GM21360 (cell line): ENCODE measurements at regions not wholly inside any gene's neighbourhood (a gene's known extent, or its start where the extent isn't known, plus 50 kb on each side); places are given as distances from the start of the nearest gene placed in this dataset.
"Not testable (repeated sequence)": the region's sequence is repeated elsewhere in the genome, so short reads cannot be mapped to it uniquely, and the experiment has no call there.

ENCODE experiments used
- ATAC-seq: cut with Tn5 transposase; IDR thresholded peaks from one replicate; pipeline ENCODE4 v1.9.1; 2021; ENCODE audit warnings: mild to moderate bottlenecking, moderate library complexity; ENCODE audit not compliant: unreplicated experiment

DNA sequence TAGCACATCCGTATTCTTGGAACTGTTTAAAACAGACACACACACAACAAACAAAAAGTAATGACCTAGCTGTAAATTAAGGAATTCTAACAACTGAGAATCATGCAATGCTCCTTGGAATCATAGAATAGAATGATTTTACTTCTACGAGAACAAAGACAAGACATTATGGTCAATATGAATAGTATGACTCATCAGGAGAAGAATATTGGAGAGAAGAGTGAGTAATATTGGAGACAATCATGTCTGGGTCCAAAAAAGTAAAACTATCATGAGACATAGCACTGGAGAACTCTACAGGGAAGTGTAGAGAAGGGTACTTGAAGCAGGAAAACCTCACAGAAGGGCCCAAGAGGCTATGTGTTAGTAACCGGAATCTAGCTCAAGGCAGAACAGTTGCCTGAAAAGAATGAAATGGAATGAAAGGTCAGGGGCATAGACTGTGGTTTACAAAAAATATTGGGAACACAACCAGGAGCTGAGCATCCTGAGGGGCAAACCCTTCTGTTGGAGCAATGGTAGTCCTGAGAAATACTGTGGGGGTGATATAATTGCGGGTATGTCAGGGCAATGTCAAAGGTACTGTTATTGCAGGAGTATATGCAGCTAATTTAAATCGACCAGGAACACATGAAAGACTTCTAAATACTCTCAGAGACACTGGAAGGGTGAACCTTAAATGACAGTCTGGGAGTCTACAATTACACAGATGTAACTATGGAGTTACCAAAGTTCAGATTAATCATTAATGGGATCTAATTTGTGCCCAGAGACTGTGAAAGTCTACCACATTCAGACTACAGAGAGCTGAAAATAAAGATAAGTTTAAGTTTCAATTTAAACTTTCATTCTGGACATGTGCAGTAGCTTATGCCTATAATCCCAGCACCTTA, 201.2 kb downstream of the BCHE start:
- ATAC-seq, result no peak

GRCh38 chr3:165624761-165625160, 212.5 kb downstream of the BCHE start:
- no peak for ATAC-seq

- no peak for ATAC-seq
Observed at GRCh38 chr3:165622356-165622755, 214.9 kb downstream of the BCHE start.

DNA sequence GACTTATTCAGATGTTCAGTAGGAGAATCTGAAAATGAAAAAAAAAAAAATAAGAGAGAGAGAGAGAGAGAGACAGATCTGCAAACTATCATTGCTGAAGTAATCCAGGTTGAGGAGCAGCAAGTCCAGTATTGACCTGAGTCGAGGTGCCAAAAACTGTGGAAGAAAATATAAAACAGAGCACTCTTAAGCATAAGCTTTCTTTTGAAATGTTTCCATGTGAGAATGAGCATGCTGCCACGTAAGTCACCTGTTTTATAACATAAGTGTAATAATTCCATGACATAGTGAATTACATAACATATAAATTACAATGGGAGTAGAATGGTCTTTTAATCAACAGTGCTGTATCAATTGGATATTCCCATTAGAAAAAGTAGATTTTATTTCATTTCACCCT, 218.2 kb downstream of the BCHE start:
- no peak for ATAC-seq

DNA sequence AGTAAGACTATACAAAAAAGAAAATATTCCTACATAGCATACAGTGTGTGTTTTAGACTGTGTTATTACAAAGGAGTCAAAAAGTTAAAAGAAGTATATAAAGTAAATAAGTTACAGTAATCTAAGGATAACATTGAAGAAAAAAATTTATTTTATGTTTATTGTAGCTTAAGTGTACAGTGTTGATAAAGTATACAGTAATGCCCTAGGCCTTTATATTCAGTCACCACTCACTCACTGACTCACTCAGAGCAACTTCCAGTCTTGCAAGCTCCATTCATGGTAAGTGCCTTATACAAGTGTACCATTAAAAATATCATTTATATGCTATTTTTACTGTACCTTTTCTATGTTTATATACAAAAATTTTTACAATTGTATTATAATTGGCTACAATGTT, 220.1 kb downstream of the BCHE start:
- ATAC-seq, result no peak

GRCh38 chr3:165614337-165614736, 222.9 kb downstream of the BCHE start:
- ATAC-seq, result no peak

- no peak for ATAC-seq
Observed at GRCh38 chr3:165613014-165613413, 224.2 kb downstream of the BCHE start.

DNA sequence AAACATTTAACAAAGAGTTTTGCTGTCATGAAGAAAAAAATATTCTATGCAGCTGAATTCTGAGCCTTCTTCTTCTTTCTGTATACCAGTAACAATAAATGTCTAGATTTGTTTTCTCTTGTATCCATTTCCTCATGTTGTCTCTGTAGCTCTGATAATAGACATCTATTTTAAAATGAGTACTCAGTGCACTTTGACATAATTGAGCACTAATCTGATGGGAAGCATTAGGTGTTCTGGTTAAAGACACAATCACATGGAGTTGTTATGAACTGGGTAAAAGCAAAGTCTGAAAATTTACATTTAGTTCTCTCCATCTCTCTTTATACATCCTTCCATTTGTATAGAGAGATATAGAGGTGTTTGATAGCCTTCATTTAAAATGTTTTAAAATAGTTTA, 230.0 kb downstream of the BCHE start:
- ATAC-seq, result no peak

- ATAC-seq, result no peak
Observed at GRCh38 chr3:165603196-165603595, 234.0 kb downstream of the BCHE start.

GRCh38 chr3:165572566-165572965, 264.7 kb downstream of the BCHE start:
- ATAC-seq, result not testable (repeated sequence)

- ATAC-seq, result no peak
Observed at GRCh38 chr3:165568907-165569462, 268.2 kb downstream of the BCHE start.

- no peak for ATAC-seq
Observed at GRCh38 chr3:165555785-165556184, 281.4 kb downstream of the BCHE start.

GRCh38 chr3:165553371-165553770, 283.9 kb downstream of the BCHE start:
- no peak for ATAC-seq

- ATAC-seq, result no peak
Observed at GRCh38 chr3:165549665-165550064, 287.6 kb downstream of the BCHE start.

DNA sequence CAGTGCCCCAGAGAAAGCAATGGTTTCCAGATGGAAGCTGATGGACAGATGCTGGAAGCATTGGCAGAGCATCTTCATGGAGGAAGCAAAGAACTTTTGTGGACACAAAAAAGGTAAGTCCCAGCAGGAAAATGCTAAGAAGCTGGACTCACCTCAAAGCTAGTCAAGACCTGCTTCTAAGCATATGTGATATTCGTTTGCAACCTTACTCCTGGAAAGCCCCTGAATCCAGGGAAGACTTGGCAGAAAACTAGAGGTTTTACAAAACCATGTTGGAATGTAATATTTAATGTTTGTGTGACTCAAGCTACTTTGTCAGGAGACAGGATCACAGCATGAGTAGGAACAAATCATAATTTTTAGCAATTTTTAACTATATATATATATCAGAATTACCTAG, 288.2 kb downstream of the BCHE start:
- ATAC-seq, result no peak

- ATAC-seq, result no peak
Observed at GRCh38 chr3:165545059-165545458, 292.2 kb downstream of the BCHE start.

DNA sequence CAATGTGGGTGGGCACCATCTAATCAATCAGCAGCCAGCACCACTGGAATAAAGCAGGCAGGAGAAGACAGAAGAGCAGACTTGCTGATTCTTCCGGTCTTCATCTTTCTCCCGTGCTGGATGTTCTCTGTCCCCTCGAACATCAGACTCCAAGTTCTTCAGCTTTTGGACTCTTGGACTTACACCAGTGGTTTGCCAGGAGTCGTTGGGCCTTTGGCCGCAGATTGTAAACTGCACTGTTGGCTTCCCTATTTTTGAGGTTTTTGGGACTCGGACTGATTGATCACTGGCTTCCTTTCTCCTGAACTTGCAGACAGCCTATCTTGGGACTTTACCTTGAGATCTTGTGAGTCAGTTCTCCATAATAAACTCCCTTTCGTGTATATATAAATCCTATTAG, 292.8 kb downstream of the BCHE start:
- ATAC-seq, result no peak

DNA sequence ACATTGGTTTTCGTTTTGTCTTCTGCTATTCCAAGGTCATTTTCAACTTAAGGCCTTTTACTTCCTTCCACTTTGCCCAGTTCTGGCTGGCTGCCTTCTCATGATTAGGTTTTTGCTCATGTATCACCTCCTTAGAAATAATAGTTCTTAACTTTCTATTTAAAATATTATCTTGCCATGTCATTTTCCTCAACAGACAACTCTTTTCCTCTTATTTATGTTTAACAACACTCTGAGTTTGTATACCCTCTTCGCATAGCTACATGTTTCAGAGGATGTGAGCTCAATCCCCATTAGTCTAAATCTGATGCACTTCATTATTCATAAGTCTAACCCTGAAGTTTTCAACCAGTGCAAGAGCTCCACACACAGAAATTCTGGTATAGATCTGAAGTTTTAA, 299.1 kb downstream of the BCHE start:
- no peak for ATAC-seq

- no peak for ATAC-seq
Observed at GRCh38 chr3:165532851-165533250, 304.4 kb downstream of the BCHE start.

DNA sequence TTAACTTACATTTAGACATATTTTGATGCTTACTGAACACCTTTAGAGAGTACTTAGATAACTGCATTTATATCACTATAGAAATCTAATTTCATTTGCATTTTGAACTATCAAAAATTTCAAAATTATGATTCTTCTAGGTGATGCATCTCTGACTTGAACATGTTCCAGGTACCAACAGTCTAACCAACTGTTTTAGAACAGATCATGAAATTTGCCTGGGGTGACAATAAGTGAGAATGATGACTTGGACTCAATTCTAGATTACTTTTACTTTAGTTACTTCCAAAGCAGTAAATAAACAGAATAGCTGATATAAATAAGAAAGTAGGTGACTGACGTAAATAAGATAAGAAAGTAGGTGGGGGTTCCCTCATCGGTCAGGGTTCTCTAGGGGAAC, 307.8 kb downstream of the BCHE start:
- no peak for ATAC-seq

DNA sequence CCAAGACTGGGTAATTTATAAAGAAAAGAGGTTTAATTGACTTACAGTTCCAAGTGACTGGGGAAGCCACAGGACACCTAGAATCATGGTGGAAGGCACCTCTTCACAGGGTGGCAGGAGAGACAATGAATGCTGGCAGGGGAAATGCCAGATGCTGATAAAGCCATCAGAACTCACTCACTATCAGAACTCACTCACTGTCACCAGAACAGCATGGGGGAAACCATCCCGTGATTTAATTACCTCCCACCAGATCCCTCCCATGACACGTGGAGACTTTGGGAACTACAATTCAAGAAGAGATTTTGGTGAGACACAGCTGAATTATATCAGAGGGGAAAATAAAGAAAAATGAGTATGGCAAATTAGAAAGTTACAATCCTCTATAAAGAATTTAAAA, 310.9 kb downstream of the BCHE start:
- ATAC-seq, result no peak

DNA sequence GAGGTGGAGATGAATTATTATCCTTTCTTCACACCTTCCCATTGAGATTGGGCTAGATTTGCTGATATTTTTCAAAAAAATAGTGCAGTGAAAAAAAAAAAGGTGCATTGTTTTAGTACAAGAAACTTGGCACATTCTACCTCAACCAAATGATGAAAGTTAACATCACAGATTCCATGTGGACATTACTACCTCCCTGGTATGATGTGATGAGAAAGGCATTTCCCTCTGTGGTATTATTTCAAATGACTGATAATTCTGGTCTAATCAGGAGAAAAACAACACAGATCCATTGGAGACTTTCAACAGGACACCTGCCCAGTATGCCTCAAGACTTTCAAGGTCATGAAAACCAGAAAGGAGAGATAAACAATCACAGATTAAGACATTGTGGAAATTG, 313.4 kb downstream of the BCHE start:
- no peak for ATAC-seq

- ATAC-seq, result no peak
Observed at GRCh38 chr3:165522386-165522785, 314.8 kb downstream of the BCHE start.
